ENCODE measurements at regions not wholly inside any gene's neighbourhood (a gene's known extent, or its start where the extent isn't known, plus 50 kb on each side); places are given as distances from the start of the nearest gene placed in this dataset.
A peak's percentile ranks its signal among the peaks of the same experiment; 100 is the strongest.

GRCh38 chr14:31954991-31955390 lies 122.1 kb upstream of the ARHGAP5 start:
- no peaks in the 10 kb centered on the region for H3K79me2 ChIP-seq (ENCODE audit: insufficient read depth)
- H3K4me3 ChIP-seq (ENCODE audit: low read depth in 2 of 2, low read length in 1 of 2) = no peak overlapping the region
- no peak for DNase-seq
- H3K4me1 ChIP-seq (ENCODE audit: control insufficient read depth in 1 of 2, insufficient read depth in 2 of 2, low read depth in 1 of 2, low read length in 1 of 2) = peaks cover 3 to 11% of the 10 kb centered on the region in 2 experiments; a peak in 1 of 4 replicates
- no peaks in the 10 kb centered on the region for H3K27me3 ChIP-seq (ENCODE audit: insufficient read depth)
- H3K9ac ChIP-seq = no peak overlapping the region
- H3F3A ChIP-seq (replicated peaks; ENCODE audit: insufficient read depth) = no peaks in the 10 kb centered on the region
- H2AFZ ChIP-seq (ENCODE audit: low read depth) = no peak overlapping the region
- H3K27ac ChIP-seq (ENCODE audit: low read depth in 2 of 2, low read length in 1 of 2) = no peak overlapping the region
- no peaks in the 10 kb centered on the region for H3K36me3 ChIP-seq (replicated peaks in 1 of 2; ENCODE audit: control insufficient read depth in 1 of 2, insufficient read depth in 2 of 2, low read length in 1 of 2)
- no peaks in the 10 kb centered on the region for H3K9me2 ChIP-seq
- POLR2A ChIA-PET = no interaction called here
- TF ChIP-seq RAD21 (IDR thresholded peaks at IDR 0.05; ENCODE audit: low read length) (no peak), FOSL2 (IDR thresholded peaks at IDR 0.05; ENCODE audit: borderline replicate concordance, low read depth) (peak; percentile 9; the same call in 1 of the 2 replicates)
- no peaks in the 10 kb centered on the region for H3K9me3 ChIP-seq
- CTCF ChIA-PET = interaction anchor here (1.1 to 1.4 kb wide), 3 partner anchors 9 to 14 kb away, joined by 3 to 4 read pairs (median 3); no protein-coding TSS in a partner anchor
- H3K4me2 ChIP-seq = no peak overlapping the region
- no peaks in the 10 kb centered on the region for H4K20me1 ChIP-seq (ENCODE audit: insufficient read depth)

DNA sequence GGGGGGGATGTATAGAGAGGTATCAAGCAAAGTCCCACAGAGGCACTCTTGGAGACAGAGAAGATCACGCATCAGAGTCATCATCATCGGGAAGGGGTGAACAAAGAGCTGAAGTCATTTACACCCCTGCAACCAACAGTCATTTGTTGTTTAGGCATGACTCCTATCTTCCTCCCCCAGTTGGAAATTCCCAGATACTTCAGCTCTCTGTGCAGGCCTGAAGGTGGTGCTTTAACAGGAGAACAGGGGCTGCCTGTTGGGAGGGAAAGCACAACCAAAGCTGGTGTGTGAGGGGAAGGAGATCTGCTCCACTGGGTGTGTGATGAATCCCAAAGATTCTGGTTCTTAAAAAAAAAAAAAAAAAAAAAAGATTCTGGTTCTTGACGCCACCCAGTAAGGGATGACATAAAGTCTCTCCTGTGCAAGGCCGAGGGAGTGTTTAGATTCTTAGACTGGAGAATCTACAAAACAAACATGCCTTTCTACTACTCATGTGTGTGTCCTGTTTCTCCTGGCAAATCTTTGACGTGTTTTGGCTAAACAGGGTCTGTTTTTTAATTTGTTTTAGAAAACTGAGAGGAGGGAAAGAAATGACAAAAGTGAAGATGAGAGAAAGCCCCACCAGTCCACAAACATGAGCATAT lies 121.0 kb upstream of the ARHGAP5 start:
- Histone ChIP-seq H3F3A (replicated peaks; ENCODE audit: insufficient read depth) (no peaks in the 10 kb centered on the region), H3K27me3 (ENCODE audit: insufficient read depth) (no peaks in the 10 kb centered on the region), H3K36me3 (replicated peaks in 1 of 2; ENCODE audit: control insufficient read depth in 1 of 2, insufficient read depth in 2 of 2, low read length in 1 of 2) (no peaks in the 10 kb centered on the region), H3K79me2 (ENCODE audit: insufficient read depth) (no peaks in the 10 kb centered on the region), H3K4me3 (ENCODE audit: low read depth in 2 of 2, low read length in 1 of 2) (no peak overlapping the region), H3K9ac (no peak overlapping the region), H3K4me2 (no peak overlapping the region), H3K4me1 (ENCODE audit: control insufficient read depth in 1 of 2, insufficient read depth in 2 of 2, low read depth in 1 of 2, low read length in 1 of 2) (peaks cover 2% of the 10 kb centered on the region in 2 experiments; a peak in 1 of 4 replicates), H4K20me1 (ENCODE audit: insufficient read depth) (no peaks in the 10 kb centered on the region), H3K9me3 (no peaks in the 10 kb centered on the region), H3K9me2 (no peaks in the 10 kb centered on the region), H3K27ac (ENCODE audit: low read depth in 2 of 2, low read length in 1 of 2) (no peak overlapping the region), H2AFZ (ENCODE audit: low read depth) (no peak overlapping the region)
- TF ChIP-seq POLR2AphosphoS5 (IDR thresholded peaks at IDR 0.05; ENCODE audit: low read depth, low read length) (no peak), RXRA (IDR thresholded peaks at IDR 0.05; ENCODE audit: borderline replicate concordance, low read depth) (no peak), EZH2phosphoT487 (IDR thresholded peaks at IDR 0.05; ENCODE audit: borderline replicate concordance, low read depth) (no peak), MXI1 (IDR thresholded peaks at IDR 0.05; ENCODE audit: low read depth, low read length) (no peak), TCF12 (IDR thresholded peaks at IDR 0.05) (no peak), FOXJ3 (CRISPR knock-in tag; IDR thresholded peaks at IDR 0.05) (no peak), CHD2 (IDR thresholded peaks at IDR 0.05; ENCODE audit: low read length, partially characterized antibody) (no peak)
- TF ChIP-seq, protein P1, sequence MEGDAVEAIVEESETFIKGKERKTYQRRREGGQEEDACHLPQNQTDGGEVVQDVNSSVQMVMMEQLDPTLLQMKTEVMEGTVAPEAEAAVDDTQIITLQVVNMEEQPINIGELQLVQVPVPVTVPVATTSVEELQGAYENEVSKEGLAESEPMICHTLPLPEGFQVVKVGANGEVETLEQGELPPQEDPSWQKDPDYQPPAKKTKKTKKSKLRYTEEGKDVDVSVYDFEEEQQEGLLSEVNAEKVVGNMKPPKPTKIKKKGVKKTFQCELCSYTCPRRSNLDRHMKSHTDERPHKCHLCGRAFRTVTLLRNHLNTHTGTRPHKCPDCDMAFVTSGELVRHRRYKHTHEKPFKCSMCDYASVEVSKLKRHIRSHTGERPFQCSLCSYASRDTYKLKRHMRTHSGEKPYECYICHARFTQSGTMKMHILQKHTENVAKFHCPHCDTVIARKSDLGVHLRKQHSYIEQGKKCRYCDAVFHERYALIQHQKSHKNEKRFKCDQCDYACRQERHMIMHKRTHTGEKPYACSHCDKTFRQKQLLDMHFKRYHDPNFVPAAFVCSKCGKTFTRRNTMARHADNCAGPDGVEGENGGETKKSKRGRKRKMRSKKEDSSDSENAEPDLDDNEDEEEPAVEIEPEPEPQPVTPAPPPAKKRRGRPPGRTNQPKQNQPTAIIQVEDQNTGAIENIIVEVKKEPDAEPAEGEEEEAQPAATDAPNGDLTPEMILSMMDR (IDR thresholded peaks at IDR 0.05) = no peak
- CTCF ChIA-PET = interaction anchor here (1.4 kb wide), 1 partner anchor 13 kb away, joined by 3 read pairs; no protein-coding TSS in a partner anchor
- POLR2A ChIA-PET = no interaction called here
- no peak for DNase-seq
- 61% methylated on average over 5 of the region's 5 CpGs for WGBS (ENCODE audit: low lambda C conversion rate)
